H9 (cell line): ENCODE measurements at regions not wholly inside any gene's neighbourhood (a gene's known extent, or its start where the extent isn't known, plus 50 kb on each side); places are given as distances from the start of the nearest gene placed in this dataset.

Experiments
- DNase-seq: peaks from one replicate; pipeline ENCODE4 v3.0.0-alpha.2; 2017
- H2AFZ ChIP-seq: one replicate; pipeline ENCODE4 v1.6.1; 2013; ENCODE audit warnings: mild to moderate bottlenecking, low read length, control low read depth, moderate library complexity
- H2AK5ac ChIP-seq: 2 replicates; pipeline ENCODE4 v1.6.1; 2013; ENCODE audit warnings: low read length, control low read depth, mixed read lengths; ENCODE audit not compliant: insufficient read length
- H2BK120ac ChIP-seq: one replicate; pipeline ENCODE4 v1.6.1; 2013; ENCODE audit warnings: low read depth, mild to moderate bottlenecking, low read length, control low read depth, inconsistent platforms; ENCODE audit not compliant: poor library complexity, severe bottlenecking
- H2BK12ac ChIP-seq: 2 replicates; pipeline ENCODE4 v1.6.1; 2013; ENCODE audit warnings: low read length, control low read depth, mixed read lengths, low read depth; ENCODE audit not compliant: insufficient read length
- H2BK15ac ChIP-seq: 2 replicates; pipeline ENCODE4 v1.6.1; 2013; ENCODE audit warnings: low read depth, low read length, control low read depth
- H2BK20ac ChIP-seq: one replicate; pipeline ENCODE4 v1.6.1; 2013; ENCODE audit warnings: low read depth, mild to moderate bottlenecking, low read length, control low read depth, inconsistent platforms; ENCODE audit not compliant: poor library complexity, severe bottlenecking
- H2BK5ac ChIP-seq: 2 replicates; pipeline ENCODE4 v1.6.1; 2013; ENCODE audit warnings: low read length, control low read depth, mixed read lengths; ENCODE audit not compliant: insufficient read length
- H3K14ac ChIP-seq: 2 replicates; pipeline ENCODE4 v1.6.1; 2013; ENCODE audit warnings: low read length, control low read depth; ENCODE audit not compliant: insufficient read depth
- H3K18ac ChIP-seq: 2 replicates; pipeline ENCODE4 v1.6.1; 2013; ENCODE audit warnings: low read depth, mild to moderate bottlenecking, mixed read lengths, low read length, control low read depth; ENCODE audit not compliant: insufficient read length
- H3K23ac ChIP-seq: 2 replicates; pipeline ENCODE4 v1.6.1; 2013; ENCODE audit warnings: low read length, control low read depth, mixed read lengths, low read depth; ENCODE audit not compliant: insufficient read length
- H3K23me2 ChIP-seq: 2 replicates; pipeline ENCODE4 v1.6.1; 2013; ENCODE audit warnings: low read depth, mild to moderate bottlenecking, mixed read lengths, low read length, control low read depth; ENCODE audit not compliant: insufficient read length, poor library complexity, severe bottlenecking
- H3K27ac ChIP-seq: 2 replicates; pipeline ENCODE4 v1.5.1; 2013; ENCODE audit warnings: low read length, control low read depth, mixed read lengths, low read depth; ENCODE audit not compliant: insufficient read length
- H3K27me3 ChIP-seq: 2 replicates; pipeline ENCODE4 v1.6.1; 2013; ENCODE audit warnings: low read length, control low read depth, inconsistent platforms; ENCODE audit not compliant: insufficient read depth
- H3K4ac ChIP-seq: 2 replicates; pipeline ENCODE4 v1.6.1; 2013; ENCODE audit warnings: low read depth, mild to moderate bottlenecking, control low read depth, inconsistent platforms, low read length, moderate library complexity
- H3K4me1 ChIP-seq: 2 replicates; pipeline ENCODE4 v1.6.1; 2013; ENCODE audit warnings: low read length, control low read depth, inconsistent platforms; ENCODE audit not compliant: insufficient read depth
- H3K4me2 ChIP-seq: 2 replicates; pipeline ENCODE4 v1.6.1; 2013; ENCODE audit warnings: low read length, control low read depth, mixed read lengths; ENCODE audit not compliant: insufficient read length, insufficient read depth
- H3K56ac ChIP-seq: 2 replicates; pipeline ENCODE4 v1.6.1; 2013; ENCODE audit warnings: low read depth, mild to moderate bottlenecking, mixed read lengths, low read length, control low read depth; ENCODE audit not compliant: insufficient read length
- H3K79me1 ChIP-seq: 2 replicates; pipeline ENCODE4 v1.6.1; 2013; ENCODE audit warnings: low read depth, mild to moderate bottlenecking, moderate library complexity, low read length, control low read depth, inconsistent platforms; ENCODE audit not compliant: insufficient read depth, poor library complexity, severe bottlenecking
- H3K79me2 ChIP-seq: 2 replicates; pipeline ENCODE4 v1.6.1; 2013; ENCODE audit warnings: low read length, control low read depth, inconsistent platforms; ENCODE audit not compliant: insufficient read depth
- H3K9ac ChIP-seq: 2 replicates; pipeline ENCODE4 v1.6.1; 2013; ENCODE audit warnings: low read length, control low read depth, mixed read lengths; ENCODE audit not compliant: insufficient read length; ENCODE audit errors: extremely low read depth
- H3K9me3 ChIP-seq: one replicate; pipeline ENCODE4 v1.6.1; 2013; ENCODE audit warnings: low read depth, low read length, inconsistent platforms; ENCODE audit not compliant: control insufficient read depth
- H3T11ph ChIP-seq: one replicate; pipeline ENCODE4 v1.6.1; 2013; ENCODE audit warnings: mild to moderate bottlenecking, low read length, control low read depth, inconsistent platforms
- H4K20me1 ChIP-seq: one replicate; pipeline ENCODE4 v1.6.1; 2013; ENCODE audit not compliant: control insufficient read depth, insufficient read length, insufficient read depth
- H4K5ac ChIP-seq: 2 replicates; pipeline ENCODE4 v1.6.1; 2013; ENCODE audit warnings: low read depth, mild to moderate bottlenecking, mixed read lengths, low read length, control low read depth; ENCODE audit not compliant: insufficient read length
- H4K8ac ChIP-seq: replicated peaks from 2 replicates; pipeline ENCODE4 v1.6.1; 2013; ENCODE audit warnings: low read length, control low read depth, mixed read lengths, low read depth; ENCODE audit not compliant: insufficient read length
- H4K91ac ChIP-seq: 2 replicates; pipeline ENCODE4 v1.6.1; 2013; ENCODE audit warnings: low read depth, mild to moderate bottlenecking, moderate library complexity, mixed read lengths, low read length, control low read depth; ENCODE audit not compliant: insufficient read length
- H3K27ac Mint-ChIP-seq, 3 experiments: 2 replicates in 2 of 3; 3 replicates in 1 of 3; pipeline ENCODE4 v1.8.0; 2020 to 2021; ENCODE audit warnings: mixed read lengths in 3 of 3, mild to moderate bottlenecking in 1 of 3, moderate library complexity in 1 of 3
- H3K27me3 Mint-ChIP-seq: 2 replicates; pipeline ENCODE4 v1.8.0; 2021; ENCODE audit warnings: low read depth, mild to moderate bottlenecking, moderate library complexity, mixed read lengths
- H3K36me3 Mint-ChIP-seq, 3 experiments: 2 replicates in 2 of 3; 3 replicates in 1 of 3; pipeline ENCODE4 v1.8.0; 2020 to 2021; ENCODE audit warnings: low read depth in 3 of 3, mixed read lengths in 3 of 3; ENCODE audit not compliant: insufficient read depth in 1 of 3
- H3K4me1 Mint-ChIP-seq, 2 experiments: 2 replicates each; pipeline ENCODE4 v1.8.0; 2020; ENCODE audit warnings: mixed read lengths in 2 of 2
- H3K4me3 Mint-ChIP-seq, 2 experiments: 2 replicates in 1 of 2; 3 replicates in 1 of 2; pipeline ENCODE4 v1.8.0; 2020 to 2021; ENCODE audit warnings: mild to moderate bottlenecking in 2 of 2, mixed read lengths in 2 of 2, moderate library complexity in 1 of 2
- H3K9me3 Mint-ChIP-seq, 2 experiments: 2 replicates in 1 of 2; 3 replicates in 1 of 2; pipeline ENCODE4 v1.8.0; 2020; ENCODE audit warnings: mild to moderate bottlenecking in 2 of 2, mixed read lengths in 2 of 2, moderate library complexity in 1 of 2
- WGBS: extraction: QIAGEN DNeasy Blood & Tissue Kit; methylation state at CpG from one replicate; pipeline ENCODE4 v1.1.7; 2013; ENCODE audit warnings: missing lambda C conversion rate, low lambda C conversion rate, mixed read lengths; ENCODE audit not compliant: insufficient read length; ENCODE audit errors: extremely low coverage; 5-methylcytosine and 5-hydroxymethylcytosine counted together
- TF ChIP-seq, protein P1 (sequence below): fragments of 200-600 bp; sonication (generic); conservative IDR thresholded peaks from 3 replicates; pipeline ENCODE4 v1.8.0; 2021; ENCODE audit warnings: antibody characterized with exemption, mild to moderate bottlenecking

DNA sequence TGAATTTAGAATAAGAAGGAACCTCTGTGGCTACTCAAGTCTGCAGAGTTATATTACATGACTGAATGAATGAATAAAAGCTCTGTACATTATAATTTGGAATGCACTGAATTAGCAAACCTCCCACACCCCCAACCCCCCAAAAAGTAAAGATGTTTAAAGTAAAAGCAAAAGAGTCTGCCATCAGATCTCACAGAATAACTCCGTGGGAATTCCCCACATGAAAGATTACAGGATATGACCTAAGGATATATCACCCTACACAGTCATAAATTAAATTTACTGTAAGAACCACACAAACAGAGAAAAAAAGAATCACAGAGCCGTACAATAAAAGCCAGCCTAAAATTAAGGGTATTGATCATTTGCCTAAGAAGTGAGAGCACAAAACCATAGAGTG, 587.3 kb downstream of the PTPRC start:
- H3K4me3 Mint-ChIP-seq, result no peak overlapping the region

More for the DNA sequence above, 587.3 kb downstream of the PTPRC start:
- Histone ChIP-seq H4K5ac (no peak overlapping the region), H3K14ac (no peak overlapping the region), H2BK20ac (no peak overlapping the region), H3K4me1 (no peaks in the 10 kb centered on the region), H3K23me2 (no peaks in the 10 kb centered on the region), H3K4ac (no peak overlapping the region), H3T11ph (no peak overlapping the region), H3K27ac (no peak overlapping the region), H4K91ac (no peak overlapping the region), H3K9me3 (no peaks in the 10 kb centered on the region), H2AFZ (no peak overlapping the region), H2BK120ac (no peak overlapping the region), H3K23ac (no peak overlapping the region), H2BK5ac (no peak overlapping the region), H2BK15ac (no peak overlapping the region), H4K20me1 (no peaks in the 10 kb centered on the region), H2BK12ac (no peak overlapping the region), H3K4me2 (no peak overlapping the region), H3K79me1 (no peaks in the 10 kb centered on the region), H3K56ac (no peak overlapping the region), H3K27me3 (no peaks in the 10 kb centered on the region), H3K79me2 (no peaks in the 10 kb centered on the region), H3K18ac (no peak overlapping the region), H4K8ac (no peak overlapping the region), H2AK5ac (no peak overlapping the region), H3K9ac (no peak overlapping the region)
- DNase-seq, result no peak
- Mint-ChIP-seq H3K27me3 (no peaks in the 10 kb centered on the region), H3K27ac (peak overlapping the region in 1 of 3 experiments; percentile 50; a peak in 1 of 7 replicates), H3K9me3 (no peaks in the 10 kb centered on the region), H3K36me3 (no peaks in the 10 kb centered on the region), H3K4me1 (peaks cover 0 to 2% of the 10 kb centered on the region in 2 experiments; a peak in 1 of 4 replicates)
- TF ChIP-seq, protein P1, sequence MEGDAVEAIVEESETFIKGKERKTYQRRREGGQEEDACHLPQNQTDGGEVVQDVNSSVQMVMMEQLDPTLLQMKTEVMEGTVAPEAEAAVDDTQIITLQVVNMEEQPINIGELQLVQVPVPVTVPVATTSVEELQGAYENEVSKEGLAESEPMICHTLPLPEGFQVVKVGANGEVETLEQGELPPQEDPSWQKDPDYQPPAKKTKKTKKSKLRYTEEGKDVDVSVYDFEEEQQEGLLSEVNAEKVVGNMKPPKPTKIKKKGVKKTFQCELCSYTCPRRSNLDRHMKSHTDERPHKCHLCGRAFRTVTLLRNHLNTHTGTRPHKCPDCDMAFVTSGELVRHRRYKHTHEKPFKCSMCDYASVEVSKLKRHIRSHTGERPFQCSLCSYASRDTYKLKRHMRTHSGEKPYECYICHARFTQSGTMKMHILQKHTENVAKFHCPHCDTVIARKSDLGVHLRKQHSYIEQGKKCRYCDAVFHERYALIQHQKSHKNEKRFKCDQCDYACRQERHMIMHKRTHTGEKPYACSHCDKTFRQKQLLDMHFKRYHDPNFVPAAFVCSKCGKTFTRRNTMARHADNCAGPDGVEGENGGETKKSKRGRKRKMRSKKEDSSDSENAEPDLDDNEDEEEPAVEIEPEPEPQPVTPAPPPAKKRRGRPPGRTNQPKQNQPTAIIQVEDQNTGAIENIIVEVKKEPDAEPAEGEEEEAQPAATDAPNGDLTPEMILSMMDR, result no peak
- WGBS, result no CpG with 5 or more reads among the region's 2 CpGs
